Choroid plexus epithelial cell (primary cell): ENCODE measurements at regions not wholly inside any gene's neighbourhood (a gene's known extent, or its start where the extent isn't known, plus 50 kb on each side); places are given as distances from the start of the nearest gene placed in this dataset.

ENCODE experiments used
- DNase-seq: peaks from one replicate; pipeline ENCODE4 v3.0.0-alpha.2; 2010; ENCODE audit warnings: low read depth
- H3K4me3 ChIP-seq: 2 replicates; pipeline ENCODE4 v1.5.1; 2011; ENCODE audit warnings: low read depth, mild to moderate bottlenecking, control low read depth, low read length, moderate library complexity
- TF ChIP-seq, protein P1 (sequence below): conservative IDR thresholded peaks from 2 replicates; pipeline ENCODE4 v1.5.1; 2011; ENCODE audit warnings: low read depth, mild to moderate bottlenecking, control low read depth, inconsistent platforms, low read length, moderate library complexity

DNA sequence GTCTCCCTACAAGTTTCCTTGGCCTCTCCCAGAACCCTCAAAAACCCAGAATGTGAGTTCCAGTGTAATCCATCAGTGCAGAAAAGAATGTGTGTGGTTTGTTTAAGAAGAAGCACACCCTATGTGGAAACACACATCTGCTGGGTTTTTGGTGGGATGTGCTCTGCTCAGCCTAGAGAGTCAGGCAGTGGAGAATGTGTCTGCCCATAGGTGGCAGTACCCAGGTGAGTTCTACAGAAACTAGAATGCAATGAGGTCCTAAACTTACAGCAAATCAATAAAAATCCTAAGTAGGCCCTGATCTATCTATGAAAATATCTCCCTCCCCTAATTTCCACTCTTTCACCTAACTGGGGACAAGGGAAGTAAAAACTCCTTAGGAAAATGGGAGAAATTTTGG, 437.3 kb downstream of the DHX35 start:
- TF ChIP-seq, protein P1, sequence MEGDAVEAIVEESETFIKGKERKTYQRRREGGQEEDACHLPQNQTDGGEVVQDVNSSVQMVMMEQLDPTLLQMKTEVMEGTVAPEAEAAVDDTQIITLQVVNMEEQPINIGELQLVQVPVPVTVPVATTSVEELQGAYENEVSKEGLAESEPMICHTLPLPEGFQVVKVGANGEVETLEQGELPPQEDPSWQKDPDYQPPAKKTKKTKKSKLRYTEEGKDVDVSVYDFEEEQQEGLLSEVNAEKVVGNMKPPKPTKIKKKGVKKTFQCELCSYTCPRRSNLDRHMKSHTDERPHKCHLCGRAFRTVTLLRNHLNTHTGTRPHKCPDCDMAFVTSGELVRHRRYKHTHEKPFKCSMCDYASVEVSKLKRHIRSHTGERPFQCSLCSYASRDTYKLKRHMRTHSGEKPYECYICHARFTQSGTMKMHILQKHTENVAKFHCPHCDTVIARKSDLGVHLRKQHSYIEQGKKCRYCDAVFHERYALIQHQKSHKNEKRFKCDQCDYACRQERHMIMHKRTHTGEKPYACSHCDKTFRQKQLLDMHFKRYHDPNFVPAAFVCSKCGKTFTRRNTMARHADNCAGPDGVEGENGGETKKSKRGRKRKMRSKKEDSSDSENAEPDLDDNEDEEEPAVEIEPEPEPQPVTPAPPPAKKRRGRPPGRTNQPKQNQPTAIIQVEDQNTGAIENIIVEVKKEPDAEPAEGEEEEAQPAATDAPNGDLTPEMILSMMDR, result no peak
- no peak overlapping the region for H3K4me3 ChIP-seq
- DNase-seq, result no peak

- TF ChIP-seq, protein P1, result no peak
- no peak for DNase-seq
- H3K4me3 ChIP-seq, result no peak overlapping the region
These were observed 436.5 kb downstream of the DHX35 start for GRCh38 chr20:39398656-39399055.

GRCh38 chr20:39397646-39398045, 435.5 kb downstream of the DHX35 start:
- TF ChIP-seq, protein P1, result no peak
- no peak overlapping the region for H3K4me3 ChIP-seq
- no peak for DNase-seq

- no peak overlapping the region for H3K4me3 ChIP-seq
- TF ChIP-seq, protein P1, result no peak
- DNase-seq, result no peak
These were observed 433.5 kb downstream of the DHX35 start for GRCh38 chr20:39395478-39396291.

DNA sequence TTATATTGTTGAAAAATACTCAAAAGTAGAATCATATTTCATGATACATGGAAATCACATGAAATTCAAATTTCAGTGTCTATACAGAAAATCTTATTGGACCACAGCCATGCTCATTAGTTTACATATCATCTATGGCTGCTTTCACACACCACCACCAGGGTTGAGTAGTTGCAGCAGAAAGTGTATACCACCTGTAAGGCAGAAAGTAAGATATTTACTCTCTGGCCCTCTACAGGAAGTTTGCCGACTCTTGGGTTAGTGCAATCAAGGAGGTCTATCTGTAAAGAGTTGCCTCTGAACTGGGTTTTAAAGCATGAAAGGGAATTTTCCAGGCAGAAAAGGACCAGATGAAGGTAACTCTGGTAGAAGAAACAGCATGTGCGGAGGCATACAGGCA, 432.3 kb downstream of the DHX35 start:
- no peak for DNase-seq
- H3K4me3 ChIP-seq, result no peak overlapping the region
- TF ChIP-seq, protein P1, result no peak

GRCh38 chr20:39390186-39390585, 428.0 kb downstream of the DHX35 start:
- DNase-seq, result no peak
- TF ChIP-seq, protein P1, result no peak
- no peak overlapping the region for H3K4me3 ChIP-seq

- TF ChIP-seq, protein P1, result no peak
- no peak overlapping the region for H3K4me3 ChIP-seq
- peak; percentile 1 for DNase-seq
These were observed 419.5 kb downstream of the DHX35 start for GRCh38 chr20:39381595-39381994.
